GM21528 (cell line): ENCODE measurements at regions not wholly inside any gene's neighbourhood (a gene's known extent, or its start where the extent isn't known, plus 50 kb on each side); places are given as distances from the start of the nearest gene placed in this dataset.

Experiments
- ATAC-seq: cut with Tn5 transposase; IDR thresholded peaks from one replicate; pipeline ENCODE4 v1.9.1; 2021; ENCODE audit warnings: mild to moderate bottlenecking, moderate library complexity; ENCODE audit not compliant: unreplicated experiment, low FRiP score

DNA sequence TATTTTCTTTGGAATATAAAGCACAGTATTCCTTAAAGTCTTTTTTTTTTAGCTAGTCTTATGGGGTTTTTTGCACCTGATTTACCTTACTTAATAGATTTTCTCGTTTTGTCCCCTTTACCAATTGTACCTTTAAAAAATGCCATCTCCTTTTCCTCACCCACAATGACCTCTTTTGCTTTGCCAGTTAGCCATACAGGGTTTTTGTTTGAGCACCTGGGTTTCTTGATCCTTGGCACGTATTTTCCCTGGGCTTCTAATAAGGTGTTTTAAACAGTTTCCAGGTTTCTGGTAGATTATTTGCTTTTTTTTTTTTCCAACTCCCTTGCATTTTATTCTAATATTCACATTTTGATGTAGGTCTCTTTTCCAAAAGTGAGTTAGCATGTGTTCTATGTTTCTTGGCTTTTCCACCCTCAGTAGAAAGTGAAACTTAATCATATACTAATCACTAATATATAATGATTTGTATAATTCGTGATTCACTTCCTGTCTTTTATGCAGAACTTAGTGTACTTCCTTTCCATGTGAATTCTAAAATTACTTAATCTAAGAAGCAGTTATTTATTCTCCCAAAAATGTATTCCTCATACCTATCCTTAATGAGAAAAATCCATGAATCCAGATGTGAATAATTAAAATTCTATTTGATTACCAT is 673.9 kb upstream of the RGMB start:
- ATAC-seq, result no peak

GRCh38 chr5:98101131-98101530 is 672.3 kb upstream of the RGMB start:
- ATAC-seq, result no peak

- no peak for ATAC-seq
Observed at GRCh38 chr5:98102936-98103335, 670.5 kb upstream of the RGMB start.

DNA sequence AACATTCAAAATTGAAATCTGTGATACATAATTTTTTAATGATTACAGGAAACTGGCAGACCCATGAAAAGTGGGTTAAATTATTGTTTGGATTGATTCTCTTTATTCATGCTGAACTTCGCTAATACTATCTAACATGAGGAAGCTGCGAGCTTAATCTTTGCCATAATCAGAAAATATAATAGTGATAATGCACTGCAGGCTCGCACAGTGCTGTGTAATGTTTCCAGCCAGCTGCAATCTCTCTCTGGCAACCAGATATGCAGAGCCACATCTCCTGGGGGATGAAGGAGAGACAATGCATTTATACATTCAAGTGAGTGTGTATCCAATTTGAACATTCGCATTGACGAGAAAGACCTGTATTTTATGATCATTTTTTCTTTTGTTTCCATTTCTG is 669.7 kb upstream of the RGMB start:
- no peak for ATAC-seq

GRCh38 chr5:98104454-98105188 is 668.8 kb upstream of the RGMB start:
- no peak for ATAC-seq

- ATAC-seq, result no peak
Observed at GRCh38 chr5:98105681-98106080, 667.8 kb upstream of the RGMB start.

DNA sequence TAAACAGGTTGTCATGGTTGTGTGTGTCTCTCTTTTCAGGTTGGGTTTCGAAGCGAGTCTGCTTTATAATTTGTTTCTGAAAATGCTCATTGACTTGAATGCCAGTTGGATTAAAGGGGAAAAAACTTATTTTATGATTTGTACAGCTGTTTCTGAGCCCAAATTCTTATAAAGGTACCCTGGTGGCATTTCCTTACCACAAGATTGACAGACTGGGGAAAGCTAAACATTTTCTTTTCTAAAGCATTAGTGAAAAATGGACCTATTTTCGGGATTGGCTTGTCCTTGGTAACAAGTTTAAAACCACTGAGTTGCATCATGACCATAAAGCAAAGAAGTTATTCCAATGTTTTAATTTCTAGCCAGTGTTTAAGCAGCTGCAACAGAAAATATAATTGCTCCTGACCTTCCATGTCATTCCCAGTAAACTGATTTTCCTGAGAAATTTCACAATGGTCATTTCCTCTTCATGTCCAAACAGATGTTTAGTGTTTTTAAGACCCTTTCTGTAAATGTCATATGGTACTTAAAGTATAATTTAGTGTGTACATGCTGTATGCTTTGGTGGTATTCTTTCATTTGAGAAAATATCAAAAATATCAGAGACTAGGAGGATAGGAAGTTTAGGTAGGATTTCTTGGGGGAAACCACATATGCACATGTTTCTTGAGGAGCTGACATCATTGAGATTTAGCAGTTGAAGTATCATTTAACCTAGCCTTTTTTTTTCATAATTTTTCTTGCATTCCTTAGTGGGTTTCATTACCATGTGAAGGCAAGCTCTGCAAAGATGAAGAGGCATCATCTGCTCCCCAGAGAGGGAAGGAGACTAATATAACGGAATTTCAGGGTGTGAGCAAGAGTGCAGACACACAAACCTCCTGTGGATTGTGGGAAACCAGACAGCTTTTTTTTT is 667.1 kb upstream of the RGMB start:
- no peak for ATAC-seq

GRCh38 chr5:98108497-98108896 is 665.0 kb upstream of the RGMB start:
- ATAC-seq, result no peak

DNA sequence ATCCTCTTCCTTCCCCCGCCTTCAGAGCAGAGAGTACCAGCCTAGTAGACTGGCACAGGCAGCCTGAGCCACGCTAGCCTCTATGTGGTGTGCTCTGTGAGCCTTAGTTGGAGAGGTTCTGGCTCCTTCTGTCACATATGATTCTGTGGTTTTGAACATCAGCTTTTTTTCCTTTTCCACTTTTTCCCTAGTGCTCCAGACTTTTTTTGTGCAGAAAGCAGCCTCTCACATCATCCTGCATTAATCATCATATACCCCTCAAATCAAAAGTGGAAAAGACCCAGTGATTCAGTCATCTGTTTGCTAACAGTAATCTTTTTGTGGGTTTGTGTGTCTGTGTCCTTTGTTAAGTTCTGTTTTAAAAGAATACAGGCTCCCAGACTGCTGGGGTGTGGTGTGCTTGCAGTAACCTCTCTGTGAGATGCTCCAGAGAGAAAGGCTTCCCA is 663.9 kb upstream of the RGMB start:
- no peak for ATAC-seq

- no peak for ATAC-seq
Observed at GRCh38 chr5:98110282-98110691, 663.2 kb upstream of the RGMB start.

DNA sequence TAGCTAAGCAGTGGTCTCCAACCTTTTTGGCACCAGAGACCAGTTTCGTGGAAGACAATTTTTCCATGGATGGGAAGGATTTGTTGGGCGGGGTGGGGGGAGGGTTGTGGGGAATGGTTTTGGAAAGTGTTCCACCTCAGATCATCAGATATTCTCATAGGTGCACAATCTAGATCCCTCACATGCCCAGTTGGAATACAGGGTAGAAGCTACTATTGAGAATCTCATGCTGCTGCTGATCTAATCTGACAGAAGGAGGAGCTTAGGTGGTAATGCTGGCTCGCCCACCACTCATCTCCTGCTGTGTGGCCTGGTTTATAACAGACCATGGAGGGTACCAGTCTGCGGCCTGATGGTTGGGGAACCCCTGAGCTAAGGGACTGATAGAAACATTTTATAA is 662.7 kb upstream of the RGMB start:
- ATAC-seq, result no peak

- no peak for ATAC-seq
Observed at GRCh38 chr5:98111686-98112085, 661.8 kb upstream of the RGMB start.

DNA sequence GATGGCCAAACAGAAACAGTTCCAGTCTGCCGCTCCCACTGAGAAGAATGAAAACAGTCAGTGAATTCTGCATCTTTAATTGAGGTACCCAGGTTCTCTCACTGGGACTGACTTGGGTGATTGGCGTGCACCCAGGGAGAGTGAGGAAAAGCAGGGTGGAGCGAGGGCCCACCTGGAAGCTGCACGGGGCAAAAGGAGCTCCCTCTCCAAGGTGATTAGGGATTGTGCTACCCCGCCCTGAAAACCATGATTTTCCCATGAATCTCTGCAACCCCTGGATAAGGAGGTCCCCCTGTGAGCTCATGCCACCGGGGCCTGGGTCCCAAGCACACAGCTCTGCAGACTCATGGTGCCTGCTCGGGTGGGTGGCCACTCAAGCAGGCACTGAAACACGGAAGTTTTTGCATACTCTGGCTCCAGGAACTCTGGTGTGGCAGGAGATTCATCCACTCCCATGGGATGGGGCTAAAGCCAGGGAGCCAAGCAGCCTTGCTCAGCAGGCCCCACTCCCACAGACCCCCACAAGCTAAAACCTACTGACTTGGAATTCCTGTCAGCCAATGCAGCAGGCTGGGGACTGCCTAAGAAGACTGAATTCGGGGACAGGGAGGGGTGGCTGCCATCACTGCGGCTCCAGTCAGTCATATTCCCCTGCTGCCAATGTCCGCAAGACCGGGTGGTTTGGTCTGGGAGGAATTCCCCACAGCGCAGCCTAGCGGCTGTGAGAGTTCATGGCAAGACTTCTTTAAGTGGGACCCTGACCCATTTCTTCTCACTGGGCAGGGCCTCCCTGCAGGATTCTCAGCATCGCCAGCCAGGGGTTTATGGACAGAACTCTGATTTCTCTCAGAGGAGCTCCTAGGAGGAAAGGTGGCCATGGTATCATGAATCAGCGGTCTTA is 652.2 kb upstream of the RGMB start:
- no peak for ATAC-seq

- no peak for ATAC-seq
Observed at GRCh38 chr5:98128271-98128670, 645.2 kb upstream of the RGMB start.

- no peak for ATAC-seq
Observed at GRCh38 chr5:98128846-98129245, 644.6 kb upstream of the RGMB start.

- ATAC-seq, result no peak
Observed at GRCh38 chr5:98130261-98131035, 643.0 kb upstream of the RGMB start.

DNA sequence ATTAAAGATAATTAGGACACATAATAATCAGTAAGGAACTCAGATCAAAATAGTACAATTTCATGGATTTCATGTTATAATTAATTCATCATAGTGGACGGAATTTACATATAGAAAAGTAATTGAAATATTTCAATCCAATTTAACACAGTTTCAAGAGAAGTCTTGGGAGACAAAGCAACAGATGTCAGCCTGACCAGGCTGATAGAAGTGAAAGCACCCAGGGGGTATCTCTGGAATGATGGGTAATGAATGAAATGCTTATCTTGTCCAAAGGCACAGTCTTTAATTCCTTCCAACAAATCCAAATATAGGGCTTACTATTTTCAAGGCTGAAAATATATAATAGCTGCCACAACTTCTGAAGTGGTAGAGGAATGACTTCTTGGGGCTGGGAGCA is 629.3 kb upstream of the RGMB start:
- no peak for ATAC-seq

DNA sequence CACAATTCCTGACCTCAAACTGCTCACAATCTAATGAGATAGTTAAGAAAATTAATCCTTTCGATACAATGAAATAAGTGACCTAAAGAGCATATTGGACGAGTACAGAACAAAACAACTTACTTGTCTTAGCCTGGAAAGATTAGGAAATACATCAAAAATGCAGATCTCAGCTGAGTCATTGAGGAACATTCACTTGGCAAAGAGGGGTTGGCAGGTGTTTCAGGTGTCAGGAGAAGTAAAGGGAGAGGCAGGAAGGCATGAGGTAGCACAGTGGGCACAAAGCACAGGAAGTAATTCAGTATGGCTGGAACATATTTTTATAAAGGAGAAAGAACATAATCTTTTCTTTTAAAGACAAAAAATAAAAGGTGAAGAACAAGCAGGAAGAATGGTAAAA is 628.8 kb upstream of the RGMB start:
- ATAC-seq, result no peak

DNA sequence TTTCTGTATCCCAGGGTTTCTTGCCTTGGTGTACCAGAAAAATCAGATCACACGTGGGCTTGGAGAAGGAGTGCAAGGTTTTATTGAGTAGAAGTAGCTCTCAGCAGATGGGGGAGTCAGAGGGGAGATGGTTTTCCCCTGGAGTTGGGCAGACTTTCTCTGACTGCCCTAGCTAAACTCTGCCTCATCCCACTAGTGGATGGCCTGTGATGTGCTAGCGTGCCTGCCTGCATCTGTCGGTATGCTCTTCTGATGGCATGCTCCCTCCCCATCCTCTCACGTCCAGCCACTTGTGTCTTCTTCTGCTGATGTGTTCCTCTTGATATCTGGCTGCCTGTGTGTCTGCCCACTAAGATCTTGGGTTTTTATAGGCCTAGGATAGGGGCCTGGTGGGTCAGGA is 616.1 kb upstream of the RGMB start:
- ATAC-seq, result no peak
